LHCN-M2 (cell line): ENCODE measurements at regions not wholly inside any gene's neighbourhood (a gene's known extent, or its start where the extent isn't known, plus 50 kb on each side); places are given as distances from the start of the nearest gene placed in this dataset.
"Not testable (repeated sequence)": the region's sequence is repeated elsewhere in the genome, so short reads cannot be mapped to it uniquely, and the experiment has no call there.

Source experiments
- DNase-seq: peaks from one replicate; pipeline ENCODE4 v3.0.0-alpha.2; 2012; ENCODE audit warnings: low read depth

GRCh38 chr5:28414619-28415018 is 1376.2 kb upstream of the CDH9 start:
- no peak for DNase-seq

- DNase-seq = no peak
Observed at GRCh38 chr5:28408651-28409050, 1370.3 kb upstream of the CDH9 start.

DNA sequence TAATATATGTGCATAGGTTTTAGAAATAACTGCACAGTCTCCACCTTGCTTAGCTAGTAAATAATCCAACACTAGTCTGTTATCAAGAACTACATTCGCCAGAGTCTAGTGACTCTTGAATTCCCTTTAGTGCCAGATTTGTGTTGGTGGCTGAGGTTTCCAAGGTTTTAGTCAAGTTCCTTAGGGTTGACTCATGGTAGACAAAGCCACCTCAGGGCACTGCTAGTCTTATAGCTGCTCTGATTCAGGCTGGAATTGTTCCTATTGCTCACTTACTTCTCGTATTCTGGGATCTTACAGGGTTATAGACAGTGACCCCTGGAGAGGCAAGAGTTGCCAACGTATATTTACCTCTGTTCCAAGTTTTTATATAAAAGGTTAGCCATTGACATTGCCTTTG is 1369.8 kb upstream of the CDH9 start:
- peak; percentile 80 for DNase-seq

DNA sequence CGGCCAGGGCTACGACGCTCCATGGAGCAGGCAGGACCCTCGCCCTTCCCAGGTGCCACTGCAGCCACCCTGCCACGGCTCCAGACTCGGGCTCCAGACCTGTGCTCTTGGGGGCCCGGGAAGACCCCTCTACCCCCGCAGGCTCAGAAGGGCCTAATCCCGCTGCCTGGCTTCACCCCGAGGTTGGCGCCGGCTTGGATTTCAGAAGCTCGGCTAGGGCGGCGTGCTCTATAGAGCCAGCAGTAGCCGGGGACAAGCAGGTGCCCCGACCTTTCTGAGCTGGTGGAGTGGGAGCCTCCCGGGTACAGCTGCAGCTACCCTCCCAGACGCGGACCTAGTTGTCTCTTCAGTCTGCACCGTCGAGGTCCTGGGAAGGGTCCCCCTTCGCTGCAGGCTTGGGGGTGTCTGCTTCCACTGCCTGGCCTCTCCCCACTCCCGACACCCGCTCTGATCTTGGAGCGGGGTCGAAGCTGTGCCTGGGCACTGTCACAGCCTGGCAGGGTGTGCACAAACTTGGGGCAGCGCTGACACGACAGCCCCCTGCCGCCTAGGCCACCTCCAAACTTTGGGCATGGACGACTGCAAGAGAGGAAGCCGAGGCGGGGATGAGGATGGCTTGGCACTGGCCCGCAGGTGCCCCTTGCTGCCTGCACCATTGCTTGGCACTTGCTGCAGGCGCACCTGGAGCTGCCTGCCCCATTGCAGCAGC is 1366.1 kb upstream of the CDH9 start:
- no peak for DNase-seq

DNA sequence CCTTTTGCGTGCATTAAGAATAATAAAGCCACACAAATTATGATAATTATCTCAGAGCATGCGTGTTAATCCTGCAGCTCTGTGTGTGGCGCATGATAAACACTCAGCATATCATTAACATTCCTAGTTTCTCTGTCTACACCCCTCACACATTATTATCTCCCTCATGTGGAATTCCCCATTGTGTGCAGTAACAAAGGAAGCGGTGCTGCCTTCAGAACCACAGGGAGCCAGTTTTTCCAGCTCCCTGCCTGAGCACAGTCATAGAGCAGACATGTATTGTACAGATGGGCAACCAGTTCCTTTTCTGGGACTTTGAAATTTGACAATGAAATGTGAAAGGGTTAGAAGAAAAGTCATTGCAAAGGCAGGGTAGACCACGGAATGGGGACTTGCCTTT is 1365.5 kb upstream of the CDH9 start:
- DNase-seq = no peak

DNA sequence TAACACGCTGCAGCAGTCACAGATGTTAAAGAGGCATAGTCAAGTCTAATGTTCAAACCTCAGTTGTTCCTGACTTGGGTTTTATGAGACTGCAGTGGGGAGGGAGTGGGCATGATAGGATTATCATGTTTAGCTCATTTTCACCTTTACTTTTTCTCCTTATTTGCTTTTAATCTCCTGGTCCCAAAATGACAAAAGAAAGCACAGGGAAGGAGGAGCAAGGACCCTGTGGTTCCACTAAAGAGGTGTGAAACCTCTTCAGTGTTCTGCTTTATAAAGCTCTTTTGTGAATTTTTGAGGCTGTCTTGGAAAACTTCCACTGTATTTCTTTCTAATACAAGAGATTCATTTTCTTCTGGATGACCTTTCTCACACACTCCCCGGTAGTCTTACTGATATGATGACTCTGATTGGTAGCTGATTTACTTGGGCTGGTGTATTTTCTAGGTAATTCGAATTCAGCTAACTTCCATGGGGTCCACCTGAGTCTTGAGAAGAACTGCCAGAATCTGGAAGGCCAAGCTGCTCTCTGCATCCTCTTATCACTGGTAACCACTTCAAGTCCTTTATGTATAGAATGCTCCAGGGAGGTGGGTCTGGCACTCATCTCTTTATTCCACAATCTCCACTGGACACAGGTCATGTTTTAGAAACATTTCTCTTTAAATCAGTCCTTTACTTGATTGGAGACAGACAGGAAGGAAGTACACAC is 1364.4 kb upstream of the CDH9 start:
- DNase-seq = no peak

DNA sequence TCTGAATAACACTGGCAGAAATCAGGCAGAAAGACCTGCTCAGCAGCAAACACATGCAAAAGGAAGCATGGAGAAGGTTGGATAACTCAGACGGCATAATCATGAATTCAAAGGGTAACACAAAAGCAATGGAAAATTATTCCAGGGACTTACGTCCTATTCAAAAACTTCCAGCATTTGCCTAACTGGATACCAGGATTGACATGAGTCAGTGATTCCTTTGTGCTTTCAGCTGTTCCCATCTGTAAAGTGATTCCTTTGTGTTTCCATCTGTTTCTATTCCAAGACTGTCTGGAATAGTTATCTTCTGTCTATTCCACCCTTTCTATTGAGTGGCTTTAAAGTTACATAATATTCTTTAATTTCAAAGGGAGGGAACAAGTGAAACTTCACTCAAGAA is 1361.7 kb upstream of the CDH9 start:
- peak; percentile 88 for DNase-seq

DNA sequence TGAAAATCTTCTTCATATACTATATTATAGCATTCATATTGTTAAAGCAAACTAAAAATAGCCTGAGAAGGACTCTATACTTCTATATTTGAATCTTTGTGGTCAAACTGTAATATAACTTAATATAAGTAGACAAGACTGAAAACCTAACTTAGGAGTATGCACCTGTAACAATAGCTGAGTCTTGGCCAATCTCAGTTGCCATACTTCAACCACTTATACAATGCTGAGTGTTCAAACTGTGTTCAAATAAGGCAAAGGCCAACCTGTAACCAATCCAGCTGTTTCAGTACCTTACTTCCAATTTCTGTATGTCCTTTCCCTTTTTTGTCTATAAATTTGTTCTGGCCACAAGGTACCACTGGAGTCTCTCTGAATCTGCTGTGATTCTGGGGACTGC is 1360.8 kb upstream of the CDH9 start:
- no peak for DNase-seq

DNA sequence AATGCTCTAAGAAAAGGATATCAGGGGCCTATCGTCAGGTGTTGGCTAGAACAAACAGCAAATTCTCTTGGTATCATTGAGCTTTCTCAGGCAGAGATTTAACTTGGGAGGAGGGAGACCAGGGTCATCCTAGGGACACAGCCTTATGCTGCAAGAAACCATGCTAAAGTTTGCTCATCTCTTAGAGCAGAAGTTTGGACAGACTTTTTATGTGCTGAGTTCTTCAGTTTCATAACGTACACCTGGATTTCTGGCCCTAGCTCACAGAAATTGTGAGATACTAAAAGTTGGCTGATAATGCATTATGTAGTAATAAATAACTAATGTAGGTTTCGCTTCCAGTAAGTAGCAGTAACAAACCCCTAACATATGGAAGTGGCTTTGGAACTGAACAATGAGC is 1359.8 kb upstream of the CDH9 start:
- no peak for DNase-seq

DNA sequence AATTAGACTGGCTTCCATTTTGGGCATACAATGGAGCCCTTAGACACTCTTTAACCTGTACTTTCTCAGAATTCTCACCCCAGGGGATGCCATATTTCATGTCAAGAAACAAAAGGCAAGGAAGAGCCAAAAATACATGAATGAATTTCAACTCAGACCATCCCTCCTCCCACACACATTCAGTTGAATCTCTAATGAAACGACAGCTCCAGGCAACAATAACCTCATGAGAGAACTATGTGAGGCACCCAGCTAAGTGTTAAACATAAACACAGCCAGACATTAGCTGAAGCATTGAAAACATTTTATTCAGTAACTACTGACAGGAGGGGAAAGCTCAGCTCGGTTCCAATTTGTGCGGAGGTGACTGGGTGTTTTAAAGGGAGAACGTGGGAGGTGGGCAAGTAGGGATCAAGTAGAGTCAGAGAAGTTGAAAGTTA is 1359.1 kb upstream of the CDH9 start:
- peak; percentile 7 for DNase-seq

GRCh38 chr5:28391277-28391676 is 1352.9 kb upstream of the CDH9 start:
- DNase-seq = no peak

GRCh38 chr5:28390341-28390740 is 1352.0 kb upstream of the CDH9 start:
- no peak for DNase-seq

DNA sequence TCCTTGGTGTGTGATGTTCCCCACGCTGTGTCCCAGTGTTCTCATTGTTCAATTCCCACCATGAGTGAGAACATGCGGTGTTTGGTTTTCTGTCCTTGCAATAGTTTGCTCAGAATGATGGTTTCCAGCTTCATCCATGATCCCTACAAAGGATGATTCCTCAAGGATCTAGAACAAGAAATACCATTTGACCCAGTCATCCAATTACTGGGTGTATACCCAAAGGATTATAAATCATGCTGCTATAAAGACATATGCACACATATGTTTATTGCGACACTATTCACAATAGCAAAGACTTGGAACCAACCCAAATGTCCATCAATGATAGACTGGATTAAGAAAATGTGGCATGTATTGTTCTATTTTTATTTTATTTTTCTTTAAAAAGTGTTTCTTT is 1351.3 kb upstream of the CDH9 start:
- not testable (repeated sequence) for DNase-seq

GRCh38 chr5:28388428-28388827 is 1350.0 kb upstream of the CDH9 start:
- no peak for DNase-seq

DNA sequence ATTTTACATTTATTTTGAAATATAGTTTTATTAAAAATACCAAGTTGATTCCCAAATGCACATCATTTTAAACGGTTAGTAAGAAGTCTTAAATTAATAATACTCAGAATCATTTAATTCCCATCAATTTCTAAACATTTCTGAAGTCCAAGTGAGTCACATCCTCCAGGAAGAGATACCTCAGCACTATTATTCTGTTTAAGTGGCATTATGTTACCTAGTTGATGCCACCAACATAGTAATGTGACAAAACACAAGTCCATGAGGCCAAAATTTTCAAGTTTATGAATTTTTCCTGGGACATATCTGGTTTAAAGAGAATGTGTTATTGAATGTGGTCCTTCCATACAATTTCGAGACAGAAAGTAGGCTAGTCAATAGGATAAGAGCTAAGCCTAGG is 1348.3 kb upstream of the CDH9 start:
- DNase-seq = no peak

DNA sequence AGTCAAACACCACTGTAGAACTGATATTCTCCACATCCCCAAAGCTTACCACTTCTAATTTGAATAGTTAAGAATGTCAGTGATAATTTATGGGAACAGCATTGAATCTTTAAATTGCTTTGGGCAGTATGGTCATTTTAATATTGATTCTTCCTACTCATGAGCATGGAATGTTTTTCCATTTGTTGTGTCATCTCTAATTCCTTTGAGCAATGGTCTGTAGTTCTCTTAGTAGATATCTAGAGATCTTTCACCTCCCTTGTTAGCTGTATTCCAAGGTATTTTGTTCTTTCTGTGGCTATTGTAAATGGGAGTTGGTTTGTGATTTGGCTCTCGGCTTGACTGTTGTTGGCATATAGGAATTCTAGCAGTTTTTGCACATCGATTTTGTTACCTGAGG is 1341.8 kb upstream of the CDH9 start:
- no peak for DNase-seq

DNA sequence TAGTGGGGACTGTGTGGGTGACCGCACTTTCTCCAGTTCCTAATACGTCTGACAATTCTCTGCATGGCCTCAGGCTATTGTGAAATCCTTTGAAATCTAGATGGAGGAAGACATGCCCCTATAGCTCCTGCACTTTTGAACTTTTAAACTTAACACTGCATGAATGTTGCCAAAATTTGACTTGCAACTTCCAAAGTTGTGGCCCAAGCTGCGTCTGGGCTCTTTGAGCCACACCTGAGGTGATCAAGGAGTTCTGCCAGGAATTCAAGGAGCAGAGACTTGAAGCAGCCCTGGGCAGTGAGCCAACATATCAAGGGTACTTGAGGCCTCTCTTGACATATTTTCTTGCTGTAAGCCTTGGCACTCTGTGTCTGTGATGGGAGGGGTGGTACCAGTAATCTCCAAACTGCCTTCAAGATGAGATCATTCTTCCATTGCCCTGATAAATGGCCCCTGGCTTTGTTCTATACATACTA is 1336.1 kb upstream of the CDH9 start:
- no peak for DNase-seq

GRCh38 chr5:28370896-28371295 is 1332.5 kb upstream of the CDH9 start:
- DNase-seq = no peak

- peak; percentile 14 for DNase-seq
Observed at GRCh38 chr5:28369418-28369817, 1331.0 kb upstream of the CDH9 start.

DNA sequence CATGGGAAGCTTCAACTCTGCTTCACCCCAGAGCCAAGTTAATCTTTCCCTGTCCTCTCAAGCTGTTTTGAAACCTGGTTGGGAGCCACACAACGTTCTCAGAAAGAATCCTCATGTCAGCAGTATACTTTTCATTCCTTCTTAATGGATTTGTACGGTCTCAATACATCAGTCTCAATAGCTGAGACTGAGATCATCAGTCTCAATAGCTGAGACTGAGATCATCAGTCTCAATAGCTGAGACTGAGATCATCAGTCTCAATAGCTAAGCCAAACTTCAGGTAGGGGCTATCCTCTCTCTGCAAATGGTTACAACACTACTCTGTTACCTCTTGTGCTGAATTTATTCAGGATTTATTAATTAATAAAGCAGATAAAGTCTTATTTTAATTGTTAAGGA is 1317.4 kb upstream of the CDH9 start:
- no peak for DNase-seq

- no peak for DNase-seq
Observed at GRCh38 chr5:28346696-28347095, 1308.3 kb upstream of the CDH9 start.

- peak; percentile 43 for DNase-seq
Observed at GRCh38 chr5:28344836-28345433, 1306.5 kb upstream of the CDH9 start.

DNA sequence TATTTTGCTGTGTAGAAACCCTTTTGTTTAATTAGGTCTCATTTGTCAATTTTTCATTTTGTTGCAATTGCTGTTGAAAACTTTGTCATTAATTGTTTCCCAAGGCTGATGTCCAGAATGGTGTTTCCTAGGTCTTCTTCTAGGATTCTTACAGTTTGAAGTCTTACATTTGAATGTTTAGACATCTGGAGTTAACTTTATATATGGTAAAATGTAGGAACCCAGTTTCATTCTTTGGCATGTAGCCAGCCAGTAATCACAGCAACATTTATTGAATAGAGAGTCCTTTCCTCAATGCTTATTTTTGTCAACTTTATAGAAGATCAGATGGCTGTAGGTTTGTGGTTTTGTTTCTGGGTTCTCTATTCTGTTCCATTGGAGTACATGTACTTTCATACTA is 1290.8 kb upstream of the CDH9 start:
- no peak for DNase-seq
